ENCODE measurements at regions not wholly inside any gene's neighbourhood (a gene's known extent, or its start where the extent isn't known, plus 50 kb on each side); places are given as distances from the start of the nearest gene placed in this dataset.

- no peaks in the 10 kb centered on the region for H3K36me3 Mint-ChIP-seq
- no peaks in the 10 kb centered on the region for H3K9me3 Mint-ChIP-seq
- ATAC-seq (ENCODE audit: low read depth) (no peak), DNase-seq (no peak)
- POLR2A ChIA-PET = no interaction called here
- peaks cover 12% of the 10 kb centered on the region for H3K27me3 Mint-ChIP-seq
- no peaks in the 10 kb centered on the region for H3K4me1 Mint-ChIP-seq
- no peak overlapping the region for H3K27ac Mint-ChIP-seq
- no peak overlapping the region for H3K4me3 Mint-ChIP-seq
These were observed 103.3 kb upstream of the HTR2A start for GRCh38 chr13:47000165-47000564.

GRCh38 chr13:46996316-46997030 is 99.6 kb upstream of the HTR2A start:
- Mint-ChIP-seq H3K4me3 (no peak overlapping the region), H3K36me3 (no peaks in the 10 kb centered on the region), H3K9me3 (no peaks in the 10 kb centered on the region), H3K4me1 (no peaks in the 10 kb centered on the region), H3K27me3 (peaks cover 11% of the 10 kb centered on the region), H3K27ac (no peak overlapping the region)
- POLR2A ChIA-PET = no interaction called here
- no peak for DNase-seq
- no peak for ATAC-seq (ENCODE audit: low read depth)

GRCh38 chr13:46995874-46996273 is 99.0 kb upstream of the HTR2A start:
- no peak for ATAC-seq (ENCODE audit: low read depth)
- H3K4me1 Mint-ChIP-seq = no peaks in the 10 kb centered on the region
- no peak overlapping the region for H3K27ac Mint-ChIP-seq
- POLR2A ChIA-PET = no interaction called here
- H3K4me3 Mint-ChIP-seq = no peak overlapping the region
- no peaks in the 10 kb centered on the region for H3K9me3 Mint-ChIP-seq
- H3K27me3 Mint-ChIP-seq = peaks cover 11% of the 10 kb centered on the region
- DNase-seq = no peak
- no peaks in the 10 kb centered on the region for H3K36me3 Mint-ChIP-seq

GRCh38 chr13:46994492-46994891 is 97.6 kb upstream of the HTR2A start:
- no peak overlapping the region for H3K27ac Mint-ChIP-seq
- ATAC-seq (ENCODE audit: low read depth) = no peak
- H3K4me3 Mint-ChIP-seq = no peak overlapping the region

GRCh38 chr13:46992383-46992952 is 95.6 kb upstream of the HTR2A start:
- H3K9me3 Mint-ChIP-seq = no peaks in the 10 kb centered on the region
- H3K27me3 Mint-ChIP-seq = peaks cover 10% of the 10 kb centered on the region
- no peaks in the 10 kb centered on the region for H3K4me1 Mint-ChIP-seq
- DNase-seq (no peak), ATAC-seq (ENCODE audit: low read depth) (no peak)
- no peak overlapping the region for H3K4me3 Mint-ChIP-seq
- no peak overlapping the region for H3K27ac Mint-ChIP-seq
- no peaks in the 10 kb centered on the region for H3K36me3 Mint-ChIP-seq
- POLR2A ChIA-PET = no interaction called here

More at GRCh38 chr13:46994492-46994891, 97.6 kb upstream of the HTR2A start:
- no peaks in the 10 kb centered on the region for H3K9me3 Mint-ChIP-seq
- H3K36me3 Mint-ChIP-seq = no peaks in the 10 kb centered on the region
- no peaks in the 10 kb centered on the region for H3K4me1 Mint-ChIP-seq
- POLR2A ChIA-PET = no interaction called here
- peaks cover 10% of the 10 kb centered on the region for H3K27me3 Mint-ChIP-seq
- DNase-seq = no peak

- H3K4me3 Mint-ChIP-seq = peak overlapping the region; percentile 6
- POLR2A ChIA-PET = no interaction called here
These were observed 87.0 kb upstream of the HTR2A start for GRCh38 chr13:46983881-46984280.

GRCh38 chr13:46982856-46983582 is 86.2 kb upstream of the HTR2A start:
- POLR2A ChIA-PET = no interaction called here
- H3K9me3 Mint-ChIP-seq = no peaks in the 10 kb centered on the region
- ATAC-seq (ENCODE audit: low read depth) (peak; percentile 82), DNase-seq (peak; percentile 29)
- peaks cover 18% of the 10 kb centered on the region for H3K4me1 Mint-ChIP-seq
- H3K36me3 Mint-ChIP-seq = no peaks in the 10 kb centered on the region
- peaks cover 19% of the 10 kb centered on the region for H3K27me3 Mint-ChIP-seq
- H3K4me3 Mint-ChIP-seq = no peak overlapping the region
- no peak overlapping the region for H3K27ac Mint-ChIP-seq

More at GRCh38 chr13:46983881-46984280, 87.0 kb upstream of the HTR2A start:
- Mint-ChIP-seq H3K36me3 (no peaks in the 10 kb centered on the region), H3K9me3 (no peaks in the 10 kb centered on the region), H3K4me1 (peaks cover 18% of the 10 kb centered on the region), H3K27ac (no peak overlapping the region), H3K27me3 (peaks cover 22% of the 10 kb centered on the region)
- peak; percentile 44 for ATAC-seq (ENCODE audit: low read depth)
- no peak for DNase-seq

- Mint-ChIP-seq H3K4me1 (no peaks in the 10 kb centered on the region), H3K4me3 (no peak overlapping the region), H3K9me3 (peaks cover 9% of the 10 kb centered on the region), H3K36me3 (no peaks in the 10 kb centered on the region), H3K27ac (no peak overlapping the region), H3K27me3 (peaks cover 2% of the 10 kb centered on the region)
- DNase-seq (no peak), ATAC-seq (ENCODE audit: low read depth) (no peak)
- POLR2A ChIA-PET = no interaction called here
These were observed 78.3 kb upstream of the HTR2A start for GRCh38 chr13:46975173-46975572.

GRCh38 chr13:46968450-46968849 is 71.6 kb upstream of the HTR2A start:
- H3K4me1 Mint-ChIP-seq = no peaks in the 10 kb centered on the region
- DNase-seq = no peak
- no peaks in the 10 kb centered on the region for H3K36me3 Mint-ChIP-seq
- H3K9me3 Mint-ChIP-seq = no peaks in the 10 kb centered on the region
- H3K27ac Mint-ChIP-seq = no peak overlapping the region
- POLR2A ChIA-PET = no interaction called here
- no peak overlapping the region for H3K4me3 Mint-ChIP-seq
- no peaks in the 10 kb centered on the region for H3K27me3 Mint-ChIP-seq
- ATAC-seq (ENCODE audit: low read depth) = no peak

- Mint-ChIP-seq H3K9me3 (no peaks in the 10 kb centered on the region), H3K4me3 (no peak overlapping the region), H3K4me1 (no peaks in the 10 kb centered on the region), H3K27me3 (no peaks in the 10 kb centered on the region), H3K36me3 (no peaks in the 10 kb centered on the region), H3K27ac (no peak overlapping the region)
- POLR2A ChIA-PET = no interaction called here
- ATAC-seq (ENCODE audit: low read depth) = no peak
- no peak for DNase-seq
These were observed 68.1 kb upstream of the HTR2A start for GRCh38 chr13:46964789-46965527.

GRCh38 chr13:46963904-46964303 is 67.1 kb upstream of the HTR2A start:
- H3K4me1 Mint-ChIP-seq = no peaks in the 10 kb centered on the region
- no peak for ATAC-seq (ENCODE audit: low read depth)
- H3K9me3 Mint-ChIP-seq = no peaks in the 10 kb centered on the region
- H3K27ac Mint-ChIP-seq = no peak overlapping the region
- no peak overlapping the region for H3K4me3 Mint-ChIP-seq
- DNase-seq = no peak
- no peaks in the 10 kb centered on the region for H3K36me3 Mint-ChIP-seq
- H3K27me3 Mint-ChIP-seq = peaks cover 2% of the 10 kb centered on the region
- POLR2A ChIA-PET = no interaction called here

GRCh38 chr13:46962281-46962941 is 65.6 kb upstream of the HTR2A start:
- H3K27me3 Mint-ChIP-seq = peaks cover 2% of the 10 kb centered on the region
- H3K36me3 Mint-ChIP-seq = no peaks in the 10 kb centered on the region
- no peak for DNase-seq
- H3K27ac Mint-ChIP-seq = no peak overlapping the region
- no peaks in the 10 kb centered on the region for H3K9me3 Mint-ChIP-seq
- H3K4me3 Mint-ChIP-seq = no peak overlapping the region
- no peaks in the 10 kb centered on the region for H3K4me1 Mint-ChIP-seq
- POLR2A ChIA-PET = no interaction called here
- ATAC-seq (ENCODE audit: low read depth) = no peak

- Mint-ChIP-seq H3K27ac (no peak overlapping the region), H3K4me3 (no peak overlapping the region), H3K4me1 (no peaks in the 10 kb centered on the region), H3K27me3 (peaks cover 2% of the 10 kb centered on the region), H3K36me3 (no peaks in the 10 kb centered on the region), H3K9me3 (no peaks in the 10 kb centered on the region)
- ATAC-seq (ENCODE audit: low read depth) (no peak), DNase-seq (no peak)
- POLR2A ChIA-PET = no interaction called here
These were observed 64.9 kb upstream of the HTR2A start for GRCh38 chr13:46961719-46962118.
